GM19463 (cell line): ENCODE measurements at regions not wholly inside any gene's neighbourhood (a gene's known extent, or its start where the extent isn't known, plus 50 kb on each side); places are given as distances from the start of the nearest gene placed in this dataset.

Experiments
- ATAC-seq: cut with Tn5 transposase; IDR thresholded peaks from one replicate; pipeline ENCODE4 v1.9.1; 2021; ENCODE audit warnings: mild to moderate bottlenecking, moderate library complexity; ENCODE audit not compliant: unreplicated experiment

GRCh38 chr12:84807249-84807648 is 105.3 kb downstream of the SLC6A15 start:
- no peak for ATAC-seq

DNA sequence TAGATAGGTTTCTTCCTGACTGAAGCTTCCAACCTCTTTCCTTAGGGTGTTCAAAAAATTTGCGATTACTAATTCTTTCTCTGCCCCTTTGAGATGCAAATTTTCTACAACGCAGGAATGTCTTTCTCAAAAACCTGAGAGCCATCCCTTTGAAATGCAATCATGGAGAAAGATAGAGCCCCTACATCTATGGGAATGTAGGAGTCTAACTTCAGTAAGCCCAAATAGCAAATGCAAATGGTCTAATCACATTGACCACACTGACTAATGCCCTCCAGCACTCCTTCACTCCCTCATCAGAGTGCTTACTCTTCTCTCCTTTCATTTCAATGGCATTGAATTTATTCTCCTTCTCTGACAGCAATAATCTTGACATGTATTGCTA is 107.1 kb downstream of the SLC6A15 start:
- ATAC-seq: no peak

GRCh38 chr12:84804691-84805473 is 107.7 kb downstream of the SLC6A15 start:
- ATAC-seq: no peak

- ATAC-seq: no peak
Observed at GRCh38 chr12:84803661-84804060, 108.9 kb downstream of the SLC6A15 start.

DNA sequence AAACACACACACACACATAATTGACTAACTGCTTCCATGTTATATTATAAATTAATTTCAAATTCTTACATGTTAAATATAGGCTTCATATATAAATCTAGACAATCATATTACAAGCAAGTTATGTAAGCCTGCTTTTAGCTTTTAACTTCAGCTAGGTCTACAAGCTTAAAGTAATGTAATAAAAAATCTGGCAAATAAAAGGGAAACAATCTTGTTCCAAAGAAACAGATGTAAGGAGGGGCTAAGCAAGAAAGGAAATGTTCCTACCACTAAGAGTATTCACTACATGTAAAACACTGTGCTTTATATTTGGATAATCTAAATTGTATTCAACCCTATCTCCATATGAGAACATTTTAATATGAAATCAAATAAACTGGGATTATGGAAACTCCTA is 110.4 kb downstream of the SLC6A15 start:
- no peak for ATAC-seq

DNA sequence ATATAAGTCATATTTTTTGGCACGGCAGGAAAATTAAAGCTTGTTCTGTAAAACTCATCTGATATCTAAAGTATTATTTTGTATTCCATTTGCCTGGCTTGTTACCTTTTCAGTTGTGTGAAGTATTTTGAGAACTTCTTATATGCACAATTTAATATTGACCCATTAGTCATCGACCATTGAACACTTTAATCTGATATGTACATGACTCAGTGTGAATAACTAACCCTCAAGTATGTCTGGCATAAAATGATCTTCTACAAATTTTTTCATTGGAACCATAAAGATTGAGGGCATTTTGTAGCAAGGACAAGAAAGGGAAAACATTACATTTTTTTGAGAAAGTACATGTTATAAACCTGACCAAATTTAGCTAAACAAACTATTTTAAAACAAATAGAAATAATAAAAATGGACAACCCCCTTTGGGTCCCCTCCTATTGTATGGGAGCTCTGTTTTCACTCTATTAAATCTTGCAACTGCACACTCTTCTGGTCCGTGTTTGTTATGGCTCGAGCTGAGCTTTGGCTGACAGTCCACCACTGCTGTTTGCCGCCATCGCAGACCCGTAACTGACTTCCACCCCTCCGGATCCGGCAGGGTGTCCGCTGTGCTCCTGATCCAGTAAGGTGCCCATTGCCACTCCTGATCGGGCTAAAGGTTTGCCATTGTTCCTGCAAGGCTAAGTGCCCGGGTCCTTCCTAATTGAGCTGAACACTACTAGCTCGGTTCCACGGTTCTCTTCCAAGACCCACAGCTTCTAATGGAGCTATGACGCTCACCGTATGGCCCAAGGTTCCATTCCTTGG is 118.8 kb downstream of the SLC6A15 start:
- ATAC-seq: no peak

DNA sequence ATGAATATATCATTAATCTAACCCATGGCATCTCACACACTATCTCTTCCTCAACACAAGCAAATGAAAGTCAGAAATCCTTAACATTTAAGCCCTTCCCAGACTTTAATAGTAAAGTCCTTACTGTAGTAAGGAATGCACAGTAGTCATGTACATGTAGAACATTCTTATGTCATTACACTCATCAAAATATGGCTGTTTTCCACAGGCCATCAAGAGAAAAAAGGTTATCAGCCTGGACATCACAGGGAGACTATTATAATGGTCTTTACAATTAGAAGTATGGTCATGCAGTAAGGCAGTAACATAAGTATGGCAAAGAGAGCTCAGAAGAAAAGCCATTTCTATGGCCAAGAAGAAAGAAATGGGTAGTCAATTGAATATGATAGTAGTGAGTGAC is 121.2 kb downstream of the SLC6A15 start:
- no peak for ATAC-seq

GRCh38 chr12:84789184-84789583 is 123.4 kb downstream of the SLC6A15 start:
- ATAC-seq: no peak

DNA sequence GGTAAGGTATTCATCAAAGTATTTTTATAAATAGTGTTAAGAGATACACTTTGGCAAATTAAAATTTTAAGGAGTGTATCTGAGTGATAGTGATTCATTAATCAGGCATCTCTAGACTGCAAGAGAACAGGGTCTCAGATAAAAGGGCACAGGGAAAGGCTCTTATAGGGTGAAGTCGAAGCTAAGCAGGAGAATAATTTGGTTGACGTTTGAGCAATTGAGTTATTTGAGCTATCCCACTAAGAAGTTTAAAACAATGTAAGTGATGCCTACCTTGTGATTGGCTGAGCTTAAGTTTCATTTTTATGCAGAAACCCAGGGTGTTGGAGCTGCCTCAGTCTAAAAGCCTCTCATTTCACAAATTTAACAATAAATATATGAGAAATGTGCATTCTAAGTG is 125.3 kb downstream of the SLC6A15 start:
- ATAC-seq: no peak

- ATAC-seq: no peak
Observed at GRCh38 chr12:84786622-84787021, 126.0 kb downstream of the SLC6A15 start.

DNA sequence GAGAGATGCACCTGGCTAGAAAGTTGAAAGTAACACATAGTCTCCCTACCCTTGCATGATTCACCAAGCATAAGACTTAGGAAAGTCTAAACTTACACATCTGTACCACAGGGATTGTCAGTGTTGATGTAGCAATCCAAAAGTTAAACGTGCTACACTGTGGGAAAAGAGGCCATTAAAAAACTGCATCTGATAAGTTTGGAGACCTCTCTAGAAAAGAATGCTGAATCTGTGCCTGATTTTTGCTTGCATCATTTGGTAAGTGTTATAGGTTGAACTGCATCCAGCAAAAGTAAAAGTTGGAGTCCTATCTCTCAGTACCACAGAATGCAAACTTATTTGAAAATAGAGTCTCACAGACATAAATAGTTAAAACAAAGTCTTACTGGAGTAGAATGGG is 126.6 kb downstream of the SLC6A15 start:
- no peak for ATAC-seq

DNA sequence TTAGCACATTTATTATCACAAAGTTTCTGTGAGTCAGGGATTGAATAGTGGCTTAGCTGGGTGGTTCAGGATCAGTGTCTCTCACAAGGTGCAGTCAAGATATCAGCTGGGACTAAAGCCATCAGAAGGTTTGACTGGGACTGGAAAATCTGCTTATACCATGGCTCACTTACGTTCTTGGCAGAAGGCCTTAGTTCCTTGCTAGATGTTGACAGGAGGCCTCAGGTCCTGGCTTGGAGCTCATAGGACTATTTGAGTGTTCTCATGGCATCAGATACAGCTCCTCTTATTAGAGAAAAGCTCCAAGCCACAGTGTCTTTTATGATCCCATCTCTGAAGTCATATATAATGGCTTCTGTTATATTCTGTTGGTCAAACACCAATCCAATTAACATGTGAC is 127.3 kb downstream of the SLC6A15 start:
- ATAC-seq: no peak

DNA sequence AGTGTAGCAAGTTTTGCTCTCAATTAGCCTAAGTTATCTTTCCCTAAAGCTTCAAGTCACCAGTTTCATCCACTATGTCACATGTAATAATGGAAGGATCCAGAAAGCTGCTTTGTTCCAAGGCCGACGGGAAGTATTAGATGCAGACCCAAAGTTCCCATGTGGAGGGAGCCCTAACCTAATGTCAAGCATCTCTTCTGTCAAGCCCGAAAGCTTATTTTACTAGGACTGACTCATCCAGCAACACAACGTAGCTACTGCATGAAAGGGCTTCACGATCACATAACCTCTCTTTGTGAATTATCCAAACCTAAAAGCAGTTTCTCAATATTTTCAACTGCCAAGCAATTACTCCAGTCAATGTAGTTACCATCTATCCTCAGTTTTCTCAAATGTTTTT is 133.4 kb downstream of the SLC6A15 start:
- ATAC-seq: no peak

- ATAC-seq: no peak
Observed at GRCh38 chr12:84772281-84772680, 140.3 kb downstream of the SLC6A15 start.

DNA sequence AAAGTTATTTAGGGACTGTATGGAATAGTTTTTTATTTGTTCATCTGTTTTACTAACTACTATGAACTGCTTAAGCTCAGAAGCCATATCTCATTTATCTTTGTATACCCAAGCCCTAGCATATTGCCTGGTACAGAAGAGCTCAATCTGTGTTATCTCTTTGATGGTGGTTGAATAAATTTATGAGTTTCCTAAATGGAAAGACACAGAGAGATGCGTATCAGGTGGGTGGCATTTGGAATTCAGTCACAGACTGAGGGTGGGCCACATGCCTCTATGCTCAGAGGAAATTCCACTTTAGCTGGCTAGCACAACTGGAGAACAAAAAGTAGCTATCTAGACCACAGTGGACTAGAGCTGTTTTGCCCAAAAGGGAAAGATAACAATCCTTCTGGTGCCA is 145.5 kb downstream of the SLC6A15 start:
- no peak for ATAC-seq

GRCh38 chr12:84766375-84766774 is 146.2 kb downstream of the SLC6A15 start:
- no peak for ATAC-seq

GRCh38 chr12:84764001-84764400 is 148.6 kb downstream of the SLC6A15 start:
- ATAC-seq: no peak

DNA sequence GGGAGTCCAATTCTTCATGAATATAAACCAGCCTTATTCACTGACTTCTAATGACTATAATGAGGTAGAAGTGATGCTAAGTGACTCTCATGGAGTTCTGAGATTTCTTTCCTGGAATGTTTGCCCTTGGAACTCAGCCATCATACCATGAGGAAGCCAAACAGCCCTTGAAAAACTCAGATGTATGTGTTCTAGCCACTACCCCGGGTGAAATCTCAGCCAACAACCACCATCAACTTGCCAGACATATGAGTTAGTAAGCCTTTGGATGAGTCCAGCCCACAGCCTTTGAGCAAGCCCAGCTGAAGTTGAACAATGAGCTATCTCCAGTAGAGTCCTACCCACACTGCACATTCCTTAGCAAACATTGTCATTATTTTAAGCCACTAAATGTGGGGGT is 149.5 kb downstream of the SLC6A15 start:
- ATAC-seq: no peak

GRCh38 chr12:84760091-84760865 is 152.3 kb downstream of the SLC6A15 start:
- no peak for ATAC-seq

GRCh38 chr12:84757978-84758377 is 154.6 kb downstream of the SLC6A15 start:
- no peak for ATAC-seq

DNA sequence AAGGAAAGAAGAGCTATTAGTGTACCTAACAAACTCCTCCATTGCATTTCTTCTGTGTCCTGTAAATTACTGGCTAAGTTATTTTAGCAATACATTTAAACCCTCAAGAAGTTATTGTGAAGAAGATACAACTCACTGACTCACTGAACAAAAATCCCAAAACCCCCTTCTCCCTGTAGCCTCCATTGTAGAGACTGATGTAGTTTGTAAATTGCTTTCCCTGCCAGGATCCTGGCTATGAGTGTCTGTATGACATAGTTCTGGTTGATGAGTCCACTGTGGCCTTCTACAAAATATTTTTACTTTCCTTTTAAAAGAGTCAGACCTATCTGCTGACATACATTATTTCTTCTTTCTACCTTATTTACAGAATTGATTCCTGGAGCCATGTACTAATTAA is 155.6 kb downstream of the SLC6A15 start:
- ATAC-seq: no peak

GRCh38 chr12:84745127-84745526 is 167.5 kb downstream of the SLC6A15 start:
- ATAC-seq: no peak
